ENCODE measurements at regions not wholly inside any gene's neighbourhood (a gene's known extent, or its start where the extent isn't known, plus 50 kb on each side); places are given as distances from the start of the nearest gene placed in this dataset.
"Not testable (repeated sequence)": the region's sequence is repeated elsewhere in the genome, so short reads cannot be mapped to it uniquely, and the experiment has no call there.

- TF ChIP-seq CREB5 (CRISPR knock-in tag; IDR thresholded peaks at IDR 0.05; ENCODE audit: low read depth) (no peak), OSR1 (CRISPR knock-in tag; IDR thresholded peaks at IDR 0.05) (no peak), ZNF8 (CRISPR knock-in tag; IDR thresholded peaks at IDR 0.05) (no peak), ZFP3 (CRISPR knock-in tag; IDR thresholded peaks at IDR 0.05) (no peak), TCF4 (CRISPR knock-in tag; IDR thresholded peaks at IDR 0.05; ENCODE audit: borderline replicate concordance) (no peak), SNAI2 (CRISPR knock-in tag; IDR thresholded peaks at IDR 0.05) (no peak), BACH2 (CRISPR knock-in tag; IDR thresholded peaks at IDR 0.05; ENCODE audit: borderline replicate concordance) (no peak), ISL1 (CRISPR knock-in tag; IDR thresholded peaks at IDR 0.05) (no peak)
Observed at GRCh38 chr6:14887986-14888574, 357.8 kb upstream of the JARID2 start (continued).

- ATAC-seq: no peak
- no peak for TF ChIP-seq ZC3H10 (CRISPR knock-in tag; IDR thresholded peaks at IDR 0.05)
- TF ChIP-seq SNAI2 (CRISPR knock-in tag; IDR thresholded peaks at IDR 0.05): no peak
- no peak for TF ChIP-seq ZFP30 (CRISPR knock-in tag; IDR thresholded peaks at IDR 0.05)
- no peak for TF ChIP-seq PPARA (CRISPR knock-in tag; IDR thresholded peaks at IDR 0.05; ENCODE audit: borderline replicate concordance)
- no peak for TF ChIP-seq CSDC2 (CRISPR knock-in tag; IDR thresholded peaks at IDR 0.05)
- no peak for TF ChIP-seq RARB (CRISPR knock-in tag; IDR thresholded peaks at IDR 0.05)
- no peak for TF ChIP-seq ZNF565 (CRISPR knock-in tag; conservative IDR thresholded peaks at IDR 0.05; ENCODE audit: low read depth)
- TF ChIP-seq POU6F1 (CRISPR knock-in tag; IDR thresholded peaks at IDR 0.05; ENCODE audit: borderline replicate concordance, low read depth): no peak
Observed at GRCh38 chr6:14888575-14889000, 357.3 kb upstream of the JARID2 start.

GRCh38 chr6:14889188-14889587, 356.7 kb upstream of the JARID2 start:
- TF ChIP-seq ZFP30 (CRISPR knock-in tag; IDR thresholded peaks at IDR 0.05): no peak
- TF ChIP-seq BACH2 (CRISPR knock-in tag; IDR thresholded peaks at IDR 0.05; ENCODE audit: borderline replicate concordance): no peak
- TF ChIP-seq ZNF70 (CRISPR knock-in tag; IDR thresholded peaks at IDR 0.05): no peak
- no peak for TF ChIP-seq PPARA (CRISPR knock-in tag; IDR thresholded peaks at IDR 0.05; ENCODE audit: borderline replicate concordance)
- TF ChIP-seq ARNTL (CRISPR knock-in tag; IDR thresholded peaks at IDR 0.05; ENCODE audit: borderline replicate concordance, low read depth): no peak
- no peak for TF ChIP-seq GLIS3 (CRISPR knock-in tag; IDR thresholded peaks at IDR 0.05)
- TF ChIP-seq TOX (CRISPR knock-in tag; IDR thresholded peaks at IDR 0.05; ENCODE audit: borderline replicate concordance): no peak
- TF ChIP-seq ZNF565 (CRISPR knock-in tag; conservative IDR thresholded peaks at IDR 0.05; ENCODE audit: low read depth): no peak
- no peak for TF ChIP-seq ISL1 (CRISPR knock-in tag; IDR thresholded peaks at IDR 0.05)
- TF ChIP-seq TCF4 (CRISPR knock-in tag; IDR thresholded peaks at IDR 0.05; ENCODE audit: borderline replicate concordance): no peak
- no peak for TF ChIP-seq ESRRG (CRISPR knock-in tag; IDR thresholded peaks at IDR 0.05)
- no peak for TF ChIP-seq CSDC2 (CRISPR knock-in tag; IDR thresholded peaks at IDR 0.05)
- TF ChIP-seq POU6F1 (CRISPR knock-in tag; IDR thresholded peaks at IDR 0.05; ENCODE audit: borderline replicate concordance, low read depth): no peak
- TF ChIP-seq CREB5 (CRISPR knock-in tag; IDR thresholded peaks at IDR 0.05; ENCODE audit: low read depth): no peak
- TF ChIP-seq ZNF8 (CRISPR knock-in tag; IDR thresholded peaks at IDR 0.05): no peak
- TF ChIP-seq RARB (CRISPR knock-in tag; IDR thresholded peaks at IDR 0.05): no peak
- no peak for TF ChIP-seq OSR1 (CRISPR knock-in tag; IDR thresholded peaks at IDR 0.05)
- ATAC-seq: no peak

- no peak for ATAC-seq
- no peak for TF ChIP-seq TOX (CRISPR knock-in tag; IDR thresholded peaks at IDR 0.05; ENCODE audit: borderline replicate concordance)
Observed at GRCh38 chr6:14889611-14890593, 356.0 kb upstream of the JARID2 start.

- not testable (repeated sequence) for ATAC-seq
Observed at GRCh38 chr6:14891820-14892375, 354.0 kb upstream of the JARID2 start.
